Ramos (cell line): ENCODE measurements at regions not wholly inside any gene's neighbourhood (a gene's known extent, or its start where the extent isn't known, plus 50 kb on each side); places are given as distances from the start of the nearest gene placed in this dataset.

Experiments used
- in situ Hi-C: fragments of 300-500 bp; cut with MboI; formaldehyde crosslinking; loops from one replicate; pipeline ENCODE4 v1.14.3; 2022; ENCODE audit warnings: low sequenced_read_pairs; ENCODE audit not compliant: unreplicated experiment

- in situ Hi-C loops, result no loop called here
Observed at GRCh38 chr5:79872291-79872690, 118.8 kb downstream of the MTX3 start.

- in situ Hi-C loops, result no loop called here
Observed at GRCh38 chr5:79871364-79872120, 119.5 kb downstream of the MTX3 start.

- in situ Hi-C loops, result loop anchor here (5.0 kb wide), 1 partner anchor 209 kb away; no protein-coding TSS in a partner anchor
Observed at GRCh38 chr5:79868163-79868670, 122.8 kb downstream of the MTX3 start.

- in situ Hi-C loops, result loop anchor here (5.0 kb wide), 1 partner anchor 212 kb away; no protein-coding TSS in a partner anchor
Observed at GRCh38 chr5:79865579-79865978, 125.5 kb downstream of the MTX3 start.

GRCh38 chr5:79864364-79864763, 126.7 kb downstream of the MTX3 start:
- in situ Hi-C loops, result no loop called here

GRCh38 chr5:79859588-79859987, 131.5 kb downstream of the MTX3 start:
- in situ Hi-C loops, result loop anchor here (10.0 kb wide), 2 partner anchors 155 to 295 kb away; no protein-coding TSS in a partner anchor

GRCh38 chr5:79858410-79858723, 132.7 kb downstream of the MTX3 start:
- in situ Hi-C loops, result loop anchor here (10.0 kb wide), 2 partner anchors 154 to 294 kb away; no protein-coding TSS in a partner anchor

GRCh38 chr5:79857714-79858409, 133.2 kb downstream of the MTX3 start:
- in situ Hi-C loops, result loop anchor here (10.0 kb wide), 2 partner anchors 153 to 293 kb away; no protein-coding TSS in a partner anchor

- in situ Hi-C loops, result loop anchor here (10.0 kb wide), 2 partner anchors 152 to 292 kb away; no protein-coding TSS in a partner anchor
Observed at GRCh38 chr5:79856456-79857055, 134.5 kb downstream of the MTX3 start.

- in situ Hi-C loops, result loop anchor here (10.0 kb wide), 2 partner anchors 149 to 289 kb away; no protein-coding TSS in a partner anchor
Observed at GRCh38 chr5:79853676-79854418, 137.2 kb downstream of the MTX3 start.

- in situ Hi-C loops, result loop anchor here (10.0 kb wide), 2 partner anchors 148 to 288 kb away; no protein-coding TSS in a partner anchor
Observed at GRCh38 chr5:79853028-79853427, 138.0 kb downstream of the MTX3 start.

- in situ Hi-C loops, result loop anchor here (10.0 kb wide), 2 partner anchors 147 to 287 kb away; no protein-coding TSS in a partner anchor
Observed at GRCh38 chr5:79851391-79851863, 139.6 kb downstream of the MTX3 start.

GRCh38 chr5:79850941-79851340, 140.1 kb downstream of the MTX3 start:
- in situ Hi-C loops, result loop anchor here (10.0 kb wide), 2 partner anchors 146 to 286 kb away; no protein-coding TSS in a partner anchor

- in situ Hi-C loops, result loop anchor here (10.0 kb wide), 2 partner anchors 146 to 286 kb away; no protein-coding TSS in a partner anchor
Observed at GRCh38 chr5:79850316-79850822, 140.7 kb downstream of the MTX3 start.

GRCh38 chr5:79849486-79850315, 141.4 kb downstream of the MTX3 start:
- in situ Hi-C loops, result loop anchor here (10.0 kb wide), 2 partner anchors 145 to 285 kb away; no protein-coding TSS in a partner anchor
